GM06990 (cell line): ENCODE measurements at regions not wholly inside any gene's neighbourhood (a gene's known extent, or its start where the extent isn't known, plus 50 kb on each side); places are given as distances from the start of the nearest gene placed in this dataset.

Experiments
- DNase-seq: peaks from one replicate; pipeline ENCODE4 v3.0.0-alpha.2; 2011; ENCODE audit not compliant: insufficient read length; ENCODE audit errors: extremely low read depth
- H3K27me3 ChIP-seq: replicated peaks from 2 replicates; pipeline ENCODE4 v1.6.0; 2011; ENCODE audit warnings: low read length; ENCODE audit not compliant: control insufficient read depth, insufficient read depth
- H3K36me3 ChIP-seq: 2 replicates; pipeline ENCODE4 v1.5.1; 2011; ENCODE audit warnings: low read length; ENCODE audit not compliant: control insufficient read depth, insufficient read depth
- H3K4me3 ChIP-seq: replicated peaks from 2 replicates; pipeline ENCODE4 v1.5.1; 2011; ENCODE audit warnings: low read depth, mild to moderate bottlenecking, control low read depth, low read length
- CTCF ChIP-seq: IDR thresholded peaks from 2 replicates; pipeline ENCODE4 v1.5.1; 2011; ENCODE audit warnings: low read length, control low read depth, mild to moderate bottlenecking, inconsistent platforms; ENCODE audit not compliant: insufficient read depth, poor library complexity, severe bottlenecking

GRCh38 chr4:152016303-152016620 is 255.5 kb upstream of the GATB start:
- Histone ChIP-seq H3K27me3 (no peaks in the 10 kb centered on the region), H3K36me3 (no peaks in the 10 kb centered on the region), H3K4me3 (no peak overlapping the region)
- no peak for DNase-seq
- TF ChIP-seq CTCF, result no peak

- no peaks in the 10 kb centered on the region for H3K36me3 ChIP-seq
- no peak overlapping the region for H3K4me3 ChIP-seq
- no peak for DNase-seq
- TF ChIP-seq CTCF, result no peak
- no peaks in the 10 kb centered on the region for H3K27me3 ChIP-seq
These were observed 254.9 kb upstream of the GATB start for GRCh38 chr4:152015597-152016302.

- Histone ChIP-seq H3K27me3 (no peaks in the 10 kb centered on the region), H3K36me3 (no peaks in the 10 kb centered on the region), H3K4me3 (no peak overlapping the region)
- DNase-seq, result peak; percentile 30
- TF ChIP-seq CTCF, result no peak
These were observed 253.5 kb upstream of the GATB start for GRCh38 chr4:152014280-152014679.

GRCh38 chr4:152011469-152011868 is 250.7 kb upstream of the GATB start:
- no peak for TF ChIP-seq CTCF
- Histone ChIP-seq H3K4me3 (no peak overlapping the region), H3K36me3 (no peaks in the 10 kb centered on the region), H3K27me3 (no peaks in the 10 kb centered on the region; the same call in 1 of the 2 replicates)
- no peak for DNase-seq

GRCh38 chr4:152010710-152011079 is 249.9 kb upstream of the GATB start:
- TF ChIP-seq CTCF, result no peak
- Histone ChIP-seq H3K36me3 (no peaks in the 10 kb centered on the region), H3K27me3 (no peaks in the 10 kb centered on the region; the same call in 1 of the 2 replicates)

More at GRCh38 chr4:152010710-152011079, 249.9 kb upstream of the GATB start:
- no peak for DNase-seq
- H3K4me3 ChIP-seq, result no peak overlapping the region
